PC-3 (cell line): ENCODE measurements at regions not wholly inside any gene's neighbourhood (a gene's known extent, or its start where the extent isn't known, plus 50 kb on each side); places are given as distances from the start of the nearest gene placed in this dataset.
A peak's percentile ranks its signal among the peaks of the same experiment; 100 is the strongest.

Experiments used
- ATAC-seq: fragments of 200-7000 bp; cut with Tn5 transposase; 2 replicates; pipeline ENCODE4 v1.9.1; 2020; ENCODE audit warnings: mild to moderate bottlenecking, moderate library complexity
- BruUV-seq: library from RNA; stranded (reverse); fragments of 400-500 nt; replicated peaks from 2 replicates; lab custom pipeline; 2021; lab: Mats Ljungman, UMichigan
- CTCF ChIA-PET: fragments of 300-600 bp; sonication (Branson Sonifier 250); formaldehyde crosslinking; loops from one replicate; lab custom pipeline; 2022; ENCODE audit warnings: antibody characterized with exemption; lab: Charles Lee
- POLR2A ChIA-PET: fragments of 300-600 bp; sonication (Branson Sonifier 250); formaldehyde crosslinking; loops from one replicate; lab custom pipeline; 2022; ENCODE audit warnings: antibody characterized with exemption; ENCODE audit not compliant: unreplicated experiment; lab: Charles Lee
- DNase-seq: peaks from one replicate; pipeline ENCODE4 v3.0.0-alpha.2; 2015
- H2AFZ ChIP-seq: fragments of 300-600 bp; sonication (generic); 2 replicates; pipeline ENCODE4 v1.6.0; 2016; ENCODE audit warnings: antibody characterized with exemption, low read length
- H3F3A ChIP-seq: fragments of 300-600 bp; sonication (generic); one replicate; pipeline ENCODE4 v1.6.0; 2017; ENCODE audit warnings: antibody characterized with exemption, low read length, control low read depth, mild to moderate bottlenecking; ENCODE audit not compliant: unreplicated experiment
- H3K27ac ChIP-seq: fragments of 300-600 bp; sonication (generic); 2 replicates; pipeline ENCODE4 v1.5.1; 2016; ENCODE audit warnings: mild to moderate bottlenecking, low read length
- H3K27me3 ChIP-seq: fragments of 300-600 bp; sonication (generic); 2 replicates; pipeline ENCODE4 v1.6.1; 2016; ENCODE audit warnings: low read length, mixed read lengths
- H3K36me3 ChIP-seq: fragments of 300-600 bp; sonication (generic); 2 replicates; pipeline ENCODE4 v1.6.1; 2016; ENCODE audit warnings: low read depth, mixed run types, low read length, mixed read lengths
- H3K4me1 ChIP-seq: fragments of 300-600 bp; sonication (generic); 2 replicates; pipeline ENCODE4 v1.5.1; 2016; ENCODE audit warnings: low read length; ENCODE audit not compliant: insufficient read depth
- H3K4me2 ChIP-seq: fragments of 300-600 bp; sonication (generic); 2 replicates; pipeline ENCODE4 v1.6.0; 2016; ENCODE audit warnings: low read length
- H3K4me3 ChIP-seq: fragments of 300-600 bp; sonication (generic); 2 replicates; pipeline ENCODE4 v1.5.1; 2016; ENCODE audit warnings: mild to moderate bottlenecking, low read length, mixed read lengths
- H3K79me2 ChIP-seq: fragments of 300-600 bp; sonication (generic); 2 replicates; pipeline ENCODE4 v1.6.1; 2017; ENCODE audit warnings: low read length, mixed read lengths
- H3K9ac ChIP-seq: fragments of 300-600 bp; sonication (generic); 2 replicates; pipeline ENCODE4 v1.6.0; 2016; ENCODE audit warnings: mild to moderate bottlenecking, low read length
- H3K9me2 ChIP-seq: fragments of 300-600 bp; sonication (generic); replicated peaks from 2 replicates; pipeline ENCODE4 v1.6.1; 2016; ENCODE audit warnings: mixed run types, low read length, mixed read lengths
- H3K9me3 ChIP-seq: fragments of 300-600 bp; sonication (generic); 2 replicates; pipeline ENCODE4 v1.6.1; 2016; ENCODE audit warnings: low read length, mixed read lengths
- H4K20me1 ChIP-seq: fragments of 300-600 bp; sonication (generic); 2 replicates; pipeline ENCODE4 v1.6.1; 2016; ENCODE audit warnings: low read length, mixed read lengths
- CTCF ChIP-seq: fragments of 300-600 bp; sonication (generic); conservative IDR thresholded peaks from 2 replicates; pipeline ENCODE4 v1.5.1; 2017; ENCODE audit warnings: antibody characterized with exemption, low read depth, mild to moderate bottlenecking, low read length
- EZH2 ChIP-seq: fragments of 300-600 bp; sonication (generic); IDR thresholded peaks from one replicate; pipeline ENCODE4 v1.6.1; 2017; ENCODE audit warnings: antibody characterized with exemption, mild to moderate bottlenecking, low read length; ENCODE audit not compliant: unreplicated experiment
- EZH2phosphoT487 ChIP-seq: fragments of 300-600 bp; sonication (generic); IDR thresholded peaks from 2 replicates; pipeline ENCODE4 v1.6.1; 2018; ENCODE audit warnings: mild to moderate bottlenecking, antibody characterized with exemption, low read length, borderline replicate concordance
- intact Hi-C: fragments of 100-400 bp; cut with micrococcal nuclease; formaldehyde crosslinking; loops from 2 replicates; pipeline ENCODE4 v1.9.0; 2023

GRCh38 chrX:120768681-120769080 is 107.0 kb downstream of the CT47B1 start:
- H3K36me3 ChIP-seq, result no peaks in the 10 kb centered on the region
- no peak overlapping the region for H3K4me3 ChIP-seq
- TF ChIP-seq CTCF (no peak), EZH2phosphoT487 (no peak), EZH2 (no peak)
- no peaks in the 10 kb centered on the region for H4K20me1 ChIP-seq
- peak overlapping the region; percentile 27; the same call in 1 of the 2 replicates for H3K9ac ChIP-seq
- H2AFZ ChIP-seq, result no peak overlapping the region
- H3K4me1 ChIP-seq, result peaks cover 29% of the 10 kb centered on the region
- ChIA-PET CTCF (no interaction called here), POLR2A (no interaction called here)
- H3K79me2 ChIP-seq, result no peaks in the 10 kb centered on the region
- H3K9me3 ChIP-seq, result no peaks in the 10 kb centered on the region
- DNase-seq, result peak; percentile 80
- peak overlapping the region; percentile 86 for H3K27ac ChIP-seq
- H3F3A ChIP-seq, result no peaks in the 10 kb centered on the region
- no TSS peak for BruUV-seq
- ATAC-seq, result peak; percentile 71
- intact Hi-C loops, result loop anchor here (5.0 kb wide), 1 partner anchor 256 kb away; no protein-coding TSS in a partner anchor
- H3K4me2 ChIP-seq, result 0 out of 2 replicates have a peak overlapping the region, but pooled peaks have one; percentile 27
- no peaks in the 10 kb centered on the region for H3K9me2 ChIP-seq
- no peaks in the 10 kb centered on the region for H3K27me3 ChIP-seq

GRCh38 chrX:120768254-120768653 is 107.4 kb downstream of the CT47B1 start:
- ATAC-seq (no peak), DNase-seq (peak; percentile 4)
- H2AFZ ChIP-seq, result no peak overlapping the region
- TF ChIP-seq EZH2 (no peak), CTCF (no peak), EZH2phosphoT487 (no peak)
- ChIA-PET CTCF (no interaction called here), POLR2A (no interaction called here)
- H3K4me2 ChIP-seq, result 0 out of 2 replicates have a peak overlapping the region, but pooled peaks have one; percentile 27
- BruUV-seq, result no TSS peak
- intact Hi-C loops, result loop anchor here (5.0 kb wide), 1 partner anchor 256 kb away; no protein-coding TSS in a partner anchor
- no peaks in the 10 kb centered on the region for H3K9me3 ChIP-seq
- H3K4me3 ChIP-seq, result no peak overlapping the region
- H3K79me2 ChIP-seq, result no peaks in the 10 kb centered on the region
- no peaks in the 10 kb centered on the region for H3K27me3 ChIP-seq
- H3K9me2 ChIP-seq, result no peaks in the 10 kb centered on the region
- peak overlapping the region; percentile 27; the same call in 1 of the 2 replicates for H3K9ac ChIP-seq
- H3F3A ChIP-seq, result no peaks in the 10 kb centered on the region
- H3K27ac ChIP-seq, result peak overlapping the region; percentile 86
- H4K20me1 ChIP-seq, result no peaks in the 10 kb centered on the region
- no peaks in the 10 kb centered on the region for H3K36me3 ChIP-seq
- peaks cover 34% of the 10 kb centered on the region for H3K4me1 ChIP-seq

- DNase-seq (peak; percentile 72), ATAC-seq (peak; percentile 88)
- Histone ChIP-seq H3K4me2 (0 out of 2 replicates have a peak overlapping the region, but pooled peaks have one; percentile 12), H3K27ac (peak overlapping the region; percentile 67), H4K20me1 (no peaks in the 10 kb centered on the region), H3K4me3 (no peak overlapping the region), H3K9me2 (no peaks in the 10 kb centered on the region), H3K79me2 (no peaks in the 10 kb centered on the region), H3K4me1 (peaks cover 23% of the 10 kb centered on the region), H3F3A (no peaks in the 10 kb centered on the region), H2AFZ (no peak overlapping the region), H3K36me3 (no peaks in the 10 kb centered on the region), H3K9ac (peak overlapping the region; percentile 33; the same call in 1 of the 2 replicates), H3K9me3 (no peaks in the 10 kb centered on the region), H3K27me3 (no peaks in the 10 kb centered on the region)
- TF ChIP-seq EZH2 (no peak), CTCF (no peak), EZH2phosphoT487 (no peak)
- BruUV-seq, result no TSS peak
- ChIA-PET POLR2A (interaction anchor here (0.6 kb wide), 1 partner anchor 303 kb away, joined by 3 read pairs; no protein-coding TSS in a partner anchor), CTCF (no interaction called here)
- intact Hi-C loops, result no loop called here
Observed at GRCh38 chrX:120763269-120763668, 112.4 kb downstream of the CT47B1 start.
